Osteocyte (in vitro differentiated cells): ENCODE measurements at regions not wholly inside any gene's neighbourhood (a gene's known extent, or its start where the extent isn't known, plus 50 kb on each side); places are given as distances from the start of the nearest gene placed in this dataset.

ENCODE experiments used
- DNase-seq: peaks from one replicate; pipeline ENCODE4 v3.0.0; 2021; ENCODE audit warnings: mixed read lengths; ENCODE audit not compliant: unreplicated experiment; ENCODE audit errors: extremely low spot score
- H3K27ac Mint-ChIP-seq: one replicate; pipeline ENCODE4 v1.8.0; 2021; ENCODE audit warnings: mild to moderate bottlenecking, mixed read lengths; ENCODE audit not compliant: unreplicated experiment
- H3K27me3 Mint-ChIP-seq: one replicate; pipeline ENCODE4 v1.8.0; 2021; ENCODE audit warnings: mixed read lengths; ENCODE audit not compliant: unreplicated experiment
- H3K36me3 Mint-ChIP-seq: one replicate; pipeline ENCODE4 v1.8.0; 2021; ENCODE audit warnings: mixed read lengths; ENCODE audit not compliant: unreplicated experiment
- H3K4me1 Mint-ChIP-seq: one replicate; pipeline ENCODE4 v1.8.0; 2021; ENCODE audit warnings: mixed read lengths; ENCODE audit not compliant: unreplicated experiment
- H3K4me3 Mint-ChIP-seq: one replicate; pipeline ENCODE4 v1.8.0; 2021; ENCODE audit warnings: mild to moderate bottlenecking, moderate library complexity, mixed read lengths; ENCODE audit not compliant: unreplicated experiment
- H3K9me3 Mint-ChIP-seq: one replicate; pipeline ENCODE4 v1.8.0; 2021; ENCODE audit warnings: mixed read lengths; ENCODE audit not compliant: unreplicated experiment
- CTCF ChIP-seq: fragments of 200-600 bp; sonication (generic); IDR thresholded peaks from 2 replicates; pipeline ENCODE4 v1.5.0; 2021; ENCODE audit warnings: antibody characterized with exemption, mild to moderate bottlenecking, moderate library complexity

- TF ChIP-seq CTCF, result no peak
- Mint-ChIP-seq H3K4me1 (no peaks in the 10 kb centered on the region), H3K4me3 (no peak overlapping the region), H3K27me3 (peaks cover 2% of the 10 kb centered on the region), H3K9me3 (no peaks in the 10 kb centered on the region), H3K27ac (no peak overlapping the region), H3K36me3 (no peaks in the 10 kb centered on the region)
- DNase-seq, result no peak
These were observed 501.5 kb downstream of the DMAC1 start for GRCh38 chr9:7298123-7298522.

- TF ChIP-seq CTCF, result no peak
- no peaks in the 10 kb centered on the region for H3K4me1 Mint-ChIP-seq
- H3K4me3 Mint-ChIP-seq, result no peak overlapping the region
- no peak for DNase-seq
- H3K27me3 Mint-ChIP-seq, result peaks cover 2% of the 10 kb centered on the region
- H3K27ac Mint-ChIP-seq, result no peak overlapping the region
- no peaks in the 10 kb centered on the region for H3K36me3 Mint-ChIP-seq
- no peaks in the 10 kb centered on the region for H3K9me3 Mint-ChIP-seq
These were observed 502.1 kb downstream of the DMAC1 start for GRCh38 chr9:7297521-7297920.

- no peak overlapping the region for H3K27ac Mint-ChIP-seq
- DNase-seq, result no peak
- H3K9me3 Mint-ChIP-seq, result no peaks in the 10 kb centered on the region
- H3K36me3 Mint-ChIP-seq, result no peaks in the 10 kb centered on the region
- no peak overlapping the region for H3K4me3 Mint-ChIP-seq
- H3K4me1 Mint-ChIP-seq, result no peaks in the 10 kb centered on the region
- no peak for TF ChIP-seq CTCF
- H3K27me3 Mint-ChIP-seq, result peaks cover 2% of the 10 kb centered on the region
These were observed 506.5 kb downstream of the DMAC1 start for GRCh38 chr9:7293091-7293490.

- no peak for DNase-seq
- TF ChIP-seq CTCF, result no peak
- no peaks in the 10 kb centered on the region for H3K9me3 Mint-ChIP-seq
- H3K27me3 Mint-ChIP-seq, result no peaks in the 10 kb centered on the region
- H3K36me3 Mint-ChIP-seq, result no peaks in the 10 kb centered on the region
- H3K4me3 Mint-ChIP-seq, result no peak overlapping the region
- H3K4me1 Mint-ChIP-seq, result no peaks in the 10 kb centered on the region
- H3K27ac Mint-ChIP-seq, result no peak overlapping the region
These were observed 509.8 kb downstream of the DMAC1 start for GRCh38 chr9:7289773-7290172.

- no peaks in the 10 kb centered on the region for H3K27me3 Mint-ChIP-seq
- no peak overlapping the region for H3K4me3 Mint-ChIP-seq
- DNase-seq, result no peak
- H3K9me3 Mint-ChIP-seq, result no peaks in the 10 kb centered on the region
- H3K27ac Mint-ChIP-seq, result no peak overlapping the region
- TF ChIP-seq CTCF, result no peak
- no peaks in the 10 kb centered on the region for H3K4me1 Mint-ChIP-seq
- H3K36me3 Mint-ChIP-seq, result no peaks in the 10 kb centered on the region
These were observed 511.6 kb downstream of the DMAC1 start for GRCh38 chr9:7287986-7288385.
